Natural killer cell treated with Interleukin-12 subunit alpha and Interleukin-12 subunit beta and Interleukin-15 and Interleukin-18, amount 100 ng/mL, for 72 hours (primary cell): ENCODE measurements at regions not wholly inside any gene's neighbourhood (a gene's known extent, or its start where the extent isn't known, plus 50 kb on each side); places are given as distances from the start of the nearest gene placed in this dataset.

Experiments used
- ATAC-seq, 2 donors: fragments of 150-1000 bp; cut with Tn5 transposase in 1 of 2; sonication (Bioruptor Pico), chemical (Tn5 transposase) in 1 of 2; 2 replicates each; pipeline ENCODE4 v1.10.0; 2021
- DNase-seq: peaks from one replicate; pipeline ENCODE4 v3.0.0; 2022; ENCODE audit warnings: low spot score
- H3K27ac Mint-ChIP-seq, 2 donors: 1 replicate in 1 of 2; 2 replicates in 1 of 2; pipeline ENCODE4 v1.8.0; 2022; ENCODE audit warnings: mixed read lengths in 2 of 2, mild to moderate bottlenecking in 1 of 2, moderate library complexity in 1 of 2
- H3K27me3 Mint-ChIP-seq, 2 donors: 1 replicate in 1 of 2; 2 replicates in 1 of 2; pipeline ENCODE4 v1.8.0; 2022; ENCODE audit warnings: mixed read lengths in 2 of 2
- H3K36me3 Mint-ChIP-seq: one replicate; pipeline ENCODE4 v1.8.0; 2022; ENCODE audit warnings: mixed read lengths
- H3K4me1 Mint-ChIP-seq, 2 donors: 1 replicate in 1 of 2; 2 replicates in 1 of 2; pipeline ENCODE4 v1.8.0; 2022; ENCODE audit warnings: low read depth in 2 of 2, mixed read lengths in 2 of 2, mild to moderate bottlenecking in 1 of 2
- H3K4me3 Mint-ChIP-seq: one replicate; pipeline ENCODE4 v1.8.0; 2022; ENCODE audit warnings: mixed read lengths
- H3K9me3 Mint-ChIP-seq: 2 replicates; pipeline ENCODE4 v1.8.0; 2022; ENCODE audit warnings: mixed read lengths

DNA sequence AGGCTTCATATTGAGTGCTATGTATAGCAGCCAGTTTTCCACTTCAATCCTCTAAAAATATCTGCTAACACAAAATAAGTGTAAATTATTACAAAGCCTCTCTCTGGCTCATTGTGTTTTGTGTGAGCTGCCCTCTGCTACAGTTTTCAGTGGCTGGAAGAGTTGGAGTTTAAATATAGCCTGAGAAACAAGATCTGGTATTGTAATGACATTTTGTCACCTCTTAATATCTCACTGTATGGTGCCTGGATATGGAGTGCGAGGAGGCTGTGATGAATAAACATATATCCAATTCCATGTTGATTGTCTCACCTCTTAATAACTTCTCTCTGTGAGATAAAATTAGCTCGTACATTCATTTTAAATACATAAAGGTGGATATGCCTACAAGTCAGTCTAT, 269.7 kb downstream of the FLRT2 start:
- no peaks in the 10 kb centered on the region for H3K27me3 Mint-ChIP-seq
- no peaks in the 10 kb centered on the region for H3K9me3 Mint-ChIP-seq
- ATAC-seq: no peak
- DNase-seq: no peak
- H3K27ac Mint-ChIP-seq: no peak overlapping the region
- no peaks in the 10 kb centered on the region for H3K36me3 Mint-ChIP-seq
- H3K4me3 Mint-ChIP-seq: no peak overlapping the region
- H3K4me1 Mint-ChIP-seq: no peaks in the 10 kb centered on the region

DNA sequence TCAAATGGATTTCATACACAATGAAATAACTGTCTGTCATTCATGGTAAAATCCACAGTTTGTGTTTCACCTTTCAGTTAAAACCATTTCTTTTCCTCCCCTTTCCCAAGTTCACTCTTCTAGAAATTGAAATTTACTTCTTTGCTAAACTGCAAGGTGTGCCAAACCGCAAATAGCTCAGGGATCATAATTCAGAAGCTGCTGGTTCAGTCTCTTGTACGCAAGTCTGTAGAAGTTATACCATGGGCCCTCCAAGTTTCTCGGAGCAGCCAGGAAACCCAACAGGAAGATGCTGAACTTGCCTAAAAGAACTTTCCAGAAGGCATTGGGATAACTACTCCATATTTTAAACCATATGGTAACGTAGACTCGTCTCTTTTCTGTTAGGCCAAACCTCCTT, 268.9 kb downstream of the FLRT2 start:
- Mint-ChIP-seq H3K9me3 (no peaks in the 10 kb centered on the region), H3K36me3 (no peaks in the 10 kb centered on the region), H3K4me1 (no peaks in the 10 kb centered on the region), H3K4me3 (no peak overlapping the region), H3K27me3 (no peaks in the 10 kb centered on the region), H3K27ac (no peak overlapping the region)
- ATAC-seq (no peak), DNase-seq (no peak)

DNA sequence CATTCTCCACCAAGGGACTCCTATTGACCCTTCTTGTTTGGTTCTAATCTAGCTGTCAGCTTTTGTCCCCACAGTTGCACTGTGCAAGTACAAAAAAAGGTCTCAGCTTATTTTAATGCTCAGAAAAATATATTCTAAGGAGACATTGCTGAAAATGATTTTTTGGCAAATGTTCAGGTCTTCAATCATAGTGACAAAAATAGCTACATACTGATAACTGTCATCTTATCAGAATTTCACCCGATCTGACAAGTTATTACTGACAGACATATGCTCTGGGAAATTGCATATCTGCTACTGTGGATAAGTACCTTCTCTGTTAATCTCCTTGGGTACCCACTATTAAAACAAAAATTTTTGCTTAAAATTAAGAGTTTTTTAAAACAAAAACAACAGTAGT, 263.6 kb downstream of the FLRT2 start:
- DNase-seq: no peak
- Mint-ChIP-seq H3K4me3 (no peak overlapping the region), H3K27me3 (no peaks in the 10 kb centered on the region), H3K27ac (no peak overlapping the region), H3K36me3 (no peaks in the 10 kb centered on the region), H3K9me3 (no peaks in the 10 kb centered on the region), H3K4me1 (peaks cover 17 to 18% of the 10 kb centered on the region in 2 donors)
- ATAC-seq: no peak

GRCh38 chr14:85789506-85789905, 259.6 kb downstream of the FLRT2 start:
- no peaks in the 10 kb centered on the region for H3K36me3 Mint-ChIP-seq
- H3K4me1 Mint-ChIP-seq: peaks cover 17 to 19% of the 10 kb centered on the region in 2 donors
- H3K27ac Mint-ChIP-seq: no peak overlapping the region
- H3K4me3 Mint-ChIP-seq: peak overlapping the region; percentile 33
- no peaks in the 10 kb centered on the region for H3K9me3 Mint-ChIP-seq
- DNase-seq (no peak), ATAC-seq (no peak)
- H3K27me3 Mint-ChIP-seq: no peaks in the 10 kb centered on the region

DNA sequence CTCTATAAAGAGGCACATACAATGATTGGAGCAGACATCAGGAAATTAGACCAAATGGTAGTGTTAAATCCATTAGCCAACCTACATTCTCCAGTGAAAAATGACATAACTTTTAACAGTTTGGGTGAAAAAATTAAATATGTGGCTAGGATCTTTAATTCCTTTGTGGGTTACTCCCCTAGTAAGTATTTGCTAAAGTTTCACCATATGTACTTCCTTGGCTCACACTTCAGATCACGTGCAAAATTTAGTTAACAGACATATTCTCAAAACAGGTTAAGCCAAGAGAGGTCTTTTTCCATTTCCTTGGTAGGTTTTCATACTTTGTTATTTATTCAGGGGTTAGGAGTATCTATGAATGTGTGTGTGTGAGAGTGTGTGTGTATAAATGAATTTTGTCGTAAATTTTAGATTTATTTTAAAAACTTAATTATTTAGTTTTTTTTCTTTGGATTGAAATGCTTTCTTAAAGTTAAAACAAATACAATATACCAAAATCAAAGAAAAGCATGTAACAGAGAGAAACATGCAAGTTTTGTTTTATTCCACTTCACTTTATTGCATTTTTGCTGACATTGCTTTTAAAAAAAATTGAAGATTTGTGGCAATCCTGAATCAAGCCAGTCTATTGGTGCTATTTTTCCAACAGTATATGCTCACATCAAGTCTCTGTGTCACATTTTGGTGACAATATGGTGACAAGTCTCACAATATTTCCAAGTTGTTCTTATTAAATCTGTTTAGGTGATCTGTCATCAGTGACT, 258.7 kb downstream of the FLRT2 start:
- peaks cover 17 to 19% of the 10 kb centered on the region in 2 donors for H3K4me1 Mint-ChIP-seq
- no peak for ATAC-seq
- H3K36me3 Mint-ChIP-seq: no peaks in the 10 kb centered on the region
- no peaks in the 10 kb centered on the region for H3K27me3 Mint-ChIP-seq
- no peak overlapping the region for H3K27ac Mint-ChIP-seq
- no peaks in the 10 kb centered on the region for H3K9me3 Mint-ChIP-seq
- no peak for DNase-seq
- no peak overlapping the region for H3K4me3 Mint-ChIP-seq

DNA sequence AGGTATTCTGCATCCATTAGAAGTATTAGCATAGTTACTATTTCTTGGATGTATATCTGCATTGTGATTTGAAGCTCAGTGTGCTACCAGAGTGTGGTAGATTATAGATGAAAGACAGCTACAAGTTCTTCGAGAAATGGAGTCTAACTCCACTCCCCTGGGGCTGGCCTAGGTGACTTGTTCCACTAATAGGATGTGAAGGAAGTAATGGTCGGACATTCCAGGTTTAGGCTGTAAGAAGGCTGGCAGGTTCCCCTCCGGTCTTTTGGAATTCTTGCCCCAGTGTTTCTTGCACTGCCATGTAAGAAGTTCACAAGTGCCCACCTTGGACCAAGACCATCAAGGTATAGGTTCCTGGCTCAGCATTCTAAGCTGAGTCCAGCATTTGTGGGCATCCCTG, 236.4 kb downstream of the FLRT2 start:
- Mint-ChIP-seq H3K27ac (no peak overlapping the region), H3K9me3 (no peaks in the 10 kb centered on the region), H3K27me3 (no peaks in the 10 kb centered on the region), H3K36me3 (no peaks in the 10 kb centered on the region), H3K4me1 (peaks cover 0 to 2% of the 10 kb centered on the region in 2 donors), H3K4me3 (no peak overlapping the region)
- DNase-seq: no peak
- no peak for ATAC-seq

- Mint-ChIP-seq H3K27me3 (no peaks in the 10 kb centered on the region), H3K4me3 (no peak overlapping the region), H3K4me1 (peaks cover 0 to 2% of the 10 kb centered on the region in 2 donors), H3K27ac (no peak overlapping the region), H3K36me3 (no peaks in the 10 kb centered on the region), H3K9me3 (no peaks in the 10 kb centered on the region)
- DNase-seq (no peak), ATAC-seq (no peak)
Measured at GRCh38 chr14:85764822-85765221, 234.9 kb downstream of the FLRT2 start.

DNA sequence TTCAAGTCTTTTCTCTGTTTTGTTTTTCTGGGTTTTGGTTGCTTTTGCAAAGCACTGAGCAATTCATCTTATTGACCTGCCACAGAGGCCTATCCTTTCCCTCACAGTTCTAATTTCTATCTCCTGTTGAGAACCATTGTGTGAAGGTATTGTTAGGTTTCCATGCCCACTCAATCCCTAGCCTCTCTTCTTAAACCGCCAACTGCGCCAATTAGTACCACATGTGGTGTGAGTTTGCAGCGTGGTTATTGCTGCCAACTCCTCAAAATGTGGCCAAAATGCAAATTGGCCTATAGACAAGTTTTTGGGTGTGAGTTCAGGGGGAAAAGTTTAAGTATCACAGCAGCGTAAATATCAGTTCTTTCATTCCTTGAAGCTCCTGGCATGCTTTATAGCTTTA, 232.6 kb downstream of the FLRT2 start:
- no peaks in the 10 kb centered on the region for H3K36me3 Mint-ChIP-seq
- H3K4me3 Mint-ChIP-seq: no peak overlapping the region

GRCh38 chr14:85752175-85752574, 222.2 kb downstream of the FLRT2 start:
- Mint-ChIP-seq H3K4me3 (no peak overlapping the region), H3K27ac (no peak overlapping the region), H3K27me3 (peaks cover 0 to 3% of the 10 kb centered on the region in 2 donors), H3K4me1 (peaks cover 0 to 5% of the 10 kb centered on the region in 2 donors), H3K36me3 (no peaks in the 10 kb centered on the region), H3K9me3 (no peaks in the 10 kb centered on the region)
- ATAC-seq (no peak), DNase-seq (no peak)

More for the DNA sequence above, 232.6 kb downstream of the FLRT2 start:
- DNase-seq: no peak
- H3K9me3 Mint-ChIP-seq: no peaks in the 10 kb centered on the region
- H3K27me3 Mint-ChIP-seq: no peaks in the 10 kb centered on the region
- H3K27ac Mint-ChIP-seq: no peak overlapping the region
- no peaks in the 10 kb centered on the region for H3K4me1 Mint-ChIP-seq
- no peak for ATAC-seq

- ATAC-seq (no peak), DNase-seq (no peak)
- Mint-ChIP-seq H3K4me1 (peaks cover 0 to 3% of the 10 kb centered on the region in 2 donors), H3K27me3 (peaks cover 0 to 3% of the 10 kb centered on the region in 2 donors), H3K36me3 (no peaks in the 10 kb centered on the region), H3K4me3 (no peak overlapping the region), H3K27ac (no peak overlapping the region), H3K9me3 (peaks cover 3% of the 10 kb centered on the region)
Measured at GRCh38 chr14:85744573-85744972, 214.6 kb downstream of the FLRT2 start.

DNA sequence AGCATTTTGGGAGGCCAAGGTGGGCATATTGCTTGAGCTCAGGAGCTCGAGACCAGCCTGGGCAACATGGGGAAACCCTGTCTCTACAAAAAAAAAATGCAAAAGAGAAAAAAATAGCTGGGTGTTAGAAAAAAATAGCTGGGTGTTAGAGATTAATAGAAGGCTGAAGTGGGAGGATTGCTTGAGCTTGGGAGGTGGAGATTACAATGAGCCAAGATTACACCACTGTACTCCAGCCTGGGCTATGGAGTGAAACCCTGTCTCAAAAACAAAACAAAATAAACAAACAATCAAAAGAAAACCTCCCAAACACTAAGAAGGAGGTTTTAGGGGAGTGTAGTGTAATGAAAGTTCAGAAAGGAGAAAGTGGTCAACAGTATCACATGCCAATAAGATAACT, 202.1 kb downstream of the FLRT2 start:
- Mint-ChIP-seq H3K36me3 (no peaks in the 10 kb centered on the region), H3K9me3 (peaks cover 2% of the 10 kb centered on the region)
- no peak for DNase-seq

DNA sequence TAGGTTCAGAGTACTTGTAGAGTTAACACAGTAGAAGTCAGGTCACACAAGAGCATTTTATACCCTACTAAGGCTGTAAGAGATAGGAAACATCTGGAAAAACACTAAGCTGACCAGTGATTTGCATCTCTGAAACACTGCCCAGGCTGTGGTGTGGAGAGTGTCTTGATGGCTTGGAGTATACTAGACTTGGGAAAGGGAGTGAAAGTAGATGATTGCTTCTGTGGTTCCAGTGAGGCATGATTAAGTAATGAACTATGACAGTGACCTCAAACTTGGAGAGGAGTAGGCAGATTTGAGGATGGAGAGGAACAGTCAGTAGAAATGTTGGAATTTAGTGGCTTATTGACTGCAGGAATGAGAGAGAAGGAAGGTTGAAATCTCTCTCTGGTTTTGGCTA, 201.2 kb downstream of the FLRT2 start:
- Mint-ChIP-seq H3K36me3 (no peaks in the 10 kb centered on the region), H3K9me3 (peaks cover 2% of the 10 kb centered on the region), H3K27ac (no peak overlapping the region), H3K4me3 (no peak overlapping the region), H3K27me3 (peaks cover 0 to 3% of the 10 kb centered on the region in 2 donors), H3K4me1 (no peaks in the 10 kb centered on the region)
- ATAC-seq (no peak), DNase-seq (no peak)

More for the DNA sequence above, 202.1 kb downstream of the FLRT2 start:
- Mint-ChIP-seq H3K27me3 (peaks cover 0 to 3% of the 10 kb centered on the region in 2 donors), H3K4me3 (no peak overlapping the region), H3K27ac (no peak overlapping the region), H3K4me1 (no peaks in the 10 kb centered on the region)
- ATAC-seq: no peak

- H3K27ac Mint-ChIP-seq: no peak overlapping the region
- ATAC-seq: no peak
- H3K36me3 Mint-ChIP-seq: no peaks in the 10 kb centered on the region
- DNase-seq: no peak
- no peak overlapping the region for H3K4me3 Mint-ChIP-seq
- no peaks in the 10 kb centered on the region for H3K4me1 Mint-ChIP-seq
- H3K9me3 Mint-ChIP-seq: peaks cover 2% of the 10 kb centered on the region
- H3K27me3 Mint-ChIP-seq: peaks cover 0 to 3% of the 10 kb centered on the region in 2 donors
Measured at GRCh38 chr14:85728476-85729065, 198.6 kb downstream of the FLRT2 start.

DNA sequence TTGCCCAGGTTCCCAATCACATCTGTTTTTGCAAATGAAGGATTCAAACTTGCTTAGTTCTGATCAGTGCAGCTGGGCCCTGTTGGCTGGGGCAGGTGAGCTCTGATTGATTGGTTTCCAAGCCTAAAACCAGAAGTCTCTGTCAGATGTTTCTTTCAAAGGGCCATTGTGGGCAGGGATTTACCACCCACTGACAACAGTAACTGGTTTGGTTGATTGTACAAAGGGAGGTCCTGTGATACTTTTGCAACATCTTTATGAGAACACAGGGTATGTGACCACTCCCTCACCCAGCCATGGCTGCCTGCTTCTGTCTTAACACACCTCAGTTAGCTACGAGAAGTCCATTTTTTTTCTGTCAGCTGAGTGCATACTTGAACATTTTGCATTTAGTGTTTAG, 184.1 kb downstream of the FLRT2 start:
- H3K4me3 Mint-ChIP-seq: no peak overlapping the region

More for the DNA sequence above, 184.1 kb downstream of the FLRT2 start:
- Mint-ChIP-seq H3K9me3 (peaks cover 4% of the 10 kb centered on the region), H3K27me3 (no peaks in the 10 kb centered on the region), H3K36me3 (peaks cover 4% of the 10 kb centered on the region), H3K4me1 (no peaks in the 10 kb centered on the region), H3K27ac (no peak overlapping the region)
- no peak for DNase-seq
- ATAC-seq: no peak
